T-helper 1 cell treated with Interleukin-12 subunit alpha and Interleukin-12 subunit beta and Interleukin-4 antibody, amounts not matched to agents 30 μg/mL and 1 μg/mL, for 36 hours (primary cell): ENCODE measurements at regions not wholly inside any gene's neighbourhood (a gene's known extent, or its start where the extent isn't known, plus 50 kb on each side); places are given as distances from the start of the nearest gene placed in this dataset.
"Not testable (repeated sequence)": the region's sequence is repeated elsewhere in the genome, so short reads cannot be mapped to it uniquely, and the experiment has no call there.

ENCODE experiments used
- H3K27ac Mint-ChIP-seq: one replicate; pipeline ENCODE4 v1.8.0; 2021; ENCODE audit warnings: mild to moderate bottlenecking, mixed read lengths
- H3K27me3 Mint-ChIP-seq: one replicate; pipeline ENCODE4 v1.8.0; 2021; ENCODE audit warnings: low read depth, mixed read lengths
- H3K36me3 Mint-ChIP-seq: one replicate; pipeline ENCODE4 v1.8.0; 2021; ENCODE audit warnings: low read depth, mixed read lengths
- H3K4me1 Mint-ChIP-seq: one replicate; pipeline ENCODE4 v1.8.0; 2021; ENCODE audit warnings: low read depth, mixed read lengths
- H3K4me3 Mint-ChIP-seq: one replicate; pipeline ENCODE4 v1.8.0; 2021; ENCODE audit warnings: mild to moderate bottlenecking, moderate library complexity, mixed read lengths
- H3K9me3 Mint-ChIP-seq: one replicate; pipeline ENCODE4 v1.8.0; 2021; ENCODE audit warnings: mixed read lengths

- Mint-ChIP-seq H3K9me3 (no peaks in the 10 kb centered on the region), H3K27me3 (no peaks in the 10 kb centered on the region), H3K4me1 (no peaks in the 10 kb centered on the region), H3K36me3 (no peaks in the 10 kb centered on the region), H3K4me3 (no peak overlapping the region), H3K27ac (no peak overlapping the region)
Observed at GRCh38 chr1:30660241-30660640, 63.1 kb downstream of the MATN1 start.

- Mint-ChIP-seq H3K4me3 (no peak overlapping the region), H3K4me1 (no peaks in the 10 kb centered on the region), H3K27ac (no peak overlapping the region), H3K27me3 (no peaks in the 10 kb centered on the region), H3K9me3 (no peaks in the 10 kb centered on the region), H3K36me3 (no peaks in the 10 kb centered on the region)
Observed at GRCh38 chr1:30659702-30660101, 63.7 kb downstream of the MATN1 start.

- not testable (repeated sequence) for H3K36me3 Mint-ChIP-seq, H3K27ac Mint-ChIP-seq, H3K4me3 Mint-ChIP-seq, H3K27me3 Mint-ChIP-seq, H3K4me1 Mint-ChIP-seq, H3K9me3 Mint-ChIP-seq
Observed at GRCh38 chr1:30658375-30658774, 65.0 kb downstream of the MATN1 start.

- Mint-ChIP-seq H3K9me3 (no peaks in the 10 kb centered on the region), H3K4me3 (no peak overlapping the region), H3K27me3 (no peaks in the 10 kb centered on the region), H3K36me3 (no peaks in the 10 kb centered on the region), H3K27ac (no peak overlapping the region), H3K4me1 (no peaks in the 10 kb centered on the region)
Observed at GRCh38 chr1:30658014-30658336, 65.4 kb downstream of the MATN1 start.

- H3K27ac Mint-ChIP-seq, result no peak overlapping the region
- no peak overlapping the region for H3K4me3 Mint-ChIP-seq
- H3K36me3 Mint-ChIP-seq, result no peaks in the 10 kb centered on the region
- H3K9me3 Mint-ChIP-seq, result no peaks in the 10 kb centered on the region
- H3K27me3 Mint-ChIP-seq, result no peaks in the 10 kb centered on the region
- no peaks in the 10 kb centered on the region for H3K4me1 Mint-ChIP-seq
Observed at GRCh38 chr1:30657131-30658013, 66.0 kb downstream of the MATN1 start.

DNA sequence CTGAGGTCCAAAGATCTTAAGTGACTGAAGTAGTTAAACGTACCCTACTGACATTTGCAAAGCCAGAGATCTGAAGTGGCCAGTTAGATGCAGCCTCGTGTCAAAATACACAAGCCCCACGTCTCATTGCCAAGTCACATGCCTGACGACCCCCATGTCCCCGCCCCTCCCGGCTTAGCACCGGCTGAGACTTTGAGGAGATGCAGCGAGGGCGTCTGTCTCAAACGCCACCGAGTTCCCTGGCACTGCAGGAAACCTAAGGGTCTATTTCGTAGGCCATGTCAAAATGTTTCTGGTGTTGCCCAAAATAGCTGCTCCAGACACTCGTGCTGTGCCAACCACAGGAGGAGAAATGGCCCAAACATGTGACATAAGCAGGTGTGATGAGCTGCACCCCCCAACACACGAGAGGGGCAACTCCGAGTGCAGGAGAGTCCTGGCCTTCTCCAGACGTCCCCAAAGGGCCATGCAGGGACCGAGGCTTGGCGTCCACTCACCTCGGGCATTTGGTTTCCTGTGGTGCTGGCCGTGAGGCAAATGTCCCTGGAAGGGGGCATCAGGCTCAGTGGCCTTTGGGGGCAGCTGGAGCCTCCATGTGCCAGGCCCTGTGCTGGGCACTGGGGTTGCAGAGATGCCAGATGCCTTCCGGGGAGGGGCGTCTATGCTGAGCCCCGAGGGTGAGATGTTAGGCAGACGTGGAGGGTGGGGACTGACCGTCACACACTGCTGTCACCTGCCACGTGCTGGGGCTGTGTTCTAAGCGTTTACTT, 67.0 kb downstream of the MATN1 start:
- H3K36me3 Mint-ChIP-seq, result no peaks in the 10 kb centered on the region
- no peaks in the 10 kb centered on the region for H3K27me3 Mint-ChIP-seq
- H3K27ac Mint-ChIP-seq, result no peak overlapping the region
- no peaks in the 10 kb centered on the region for H3K4me1 Mint-ChIP-seq
- no peaks in the 10 kb centered on the region for H3K9me3 Mint-ChIP-seq
- H3K4me3 Mint-ChIP-seq, result no peak overlapping the region

DNA sequence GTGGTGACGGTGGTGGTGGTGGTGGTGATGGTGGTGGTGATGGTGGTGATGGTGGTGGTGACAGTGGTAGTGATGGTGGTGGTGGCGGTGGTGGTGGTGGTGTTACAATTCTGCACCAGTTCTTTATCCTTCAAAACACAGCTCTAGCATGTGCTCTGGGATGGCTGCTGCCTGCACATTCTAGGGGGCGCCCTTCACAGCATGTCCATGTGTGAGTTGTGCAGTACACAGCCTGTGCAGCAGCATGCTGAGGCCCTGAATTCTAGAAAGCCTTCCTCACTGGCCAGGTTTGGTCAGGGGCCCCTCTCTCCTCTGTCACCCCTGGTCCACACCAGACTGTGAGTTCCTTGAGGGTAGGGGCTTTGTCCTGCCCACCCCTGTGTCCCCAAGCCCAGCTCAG, 67.7 kb downstream of the MATN1 start:
- peaks cover 2% of the 10 kb centered on the region for H3K4me1 Mint-ChIP-seq
- H3K9me3 Mint-ChIP-seq, result no peaks in the 10 kb centered on the region
- H3K4me3 Mint-ChIP-seq, result no peak overlapping the region
- no peaks in the 10 kb centered on the region for H3K36me3 Mint-ChIP-seq
- no peaks in the 10 kb centered on the region for H3K27me3 Mint-ChIP-seq
- no peak overlapping the region for H3K27ac Mint-ChIP-seq

- Mint-ChIP-seq H3K36me3 (no peaks in the 10 kb centered on the region), H3K4me1 (peaks cover 2% of the 10 kb centered on the region), H3K27me3 (no peaks in the 10 kb centered on the region), H3K4me3 (no peak overlapping the region), H3K27ac (no peak overlapping the region), H3K9me3 (no peaks in the 10 kb centered on the region)
Observed at GRCh38 chr1:30654188-30654587, 69.2 kb downstream of the MATN1 start.

DNA sequence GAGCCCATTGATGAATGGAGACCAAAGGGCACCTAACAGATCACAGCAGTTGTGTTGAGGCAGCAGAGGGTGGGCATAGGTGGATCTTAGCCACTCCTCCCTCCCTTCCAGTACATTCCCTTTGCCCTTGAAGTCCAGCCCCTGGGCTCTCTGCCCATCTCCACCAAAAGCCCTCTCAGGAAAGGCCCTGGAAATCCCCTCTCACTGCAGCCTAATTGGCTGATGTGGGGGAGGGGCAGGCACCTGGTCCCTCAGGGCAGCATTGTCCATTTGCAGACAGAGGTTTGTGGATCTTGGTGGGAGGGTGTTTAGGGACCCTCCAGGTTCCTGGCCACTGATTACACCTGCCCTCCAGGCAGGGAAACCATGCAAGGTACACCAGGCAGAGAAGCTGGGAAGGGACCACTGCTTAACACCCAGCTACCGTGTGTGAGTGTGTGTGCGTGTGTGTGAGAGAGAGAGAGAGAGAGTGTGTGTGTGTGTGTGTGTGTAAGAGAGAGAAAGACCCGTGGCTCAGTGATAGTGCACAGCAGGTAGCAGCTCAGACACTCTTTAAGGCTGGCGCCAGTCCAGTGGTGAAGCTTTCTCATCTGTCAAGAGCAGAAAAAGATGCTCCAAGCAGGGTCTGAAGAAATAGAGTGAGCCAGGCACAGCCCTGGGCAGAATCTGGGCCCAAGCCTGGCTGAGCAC, 71.1 kb downstream of the MATN1 start:
- Mint-ChIP-seq H3K4me3 (no peak overlapping the region), H3K9me3 (no peaks in the 10 kb centered on the region), H3K36me3 (no peaks in the 10 kb centered on the region), H3K4me1 (peaks cover 2% of the 10 kb centered on the region), H3K27ac (no peak overlapping the region), H3K27me3 (no peaks in the 10 kb centered on the region)

DNA sequence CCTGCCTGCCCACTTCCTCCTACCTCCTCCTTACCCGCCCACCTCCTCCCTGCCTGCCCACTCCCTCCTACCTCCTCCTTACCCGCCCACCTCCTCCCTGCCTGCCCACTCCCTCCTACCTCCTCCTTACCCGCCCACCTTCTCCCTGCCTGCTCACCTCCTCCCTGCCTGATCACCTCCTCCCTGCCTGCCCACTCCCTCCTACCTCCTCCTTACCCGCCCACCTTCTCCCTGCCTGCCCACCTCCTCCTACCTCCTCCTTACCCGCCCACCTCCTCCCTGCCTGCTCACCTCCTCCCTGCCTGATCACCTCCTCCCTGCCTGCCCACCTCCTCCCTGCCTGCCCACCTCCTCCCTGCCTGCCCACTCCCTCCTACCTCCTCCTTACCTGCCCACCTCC, 72.0 kb downstream of the MATN1 start:
- H3K27ac Mint-ChIP-seq, H3K4me3 Mint-ChIP-seq, H3K27me3 Mint-ChIP-seq, H3K36me3 Mint-ChIP-seq, H3K4me1 Mint-ChIP-seq, H3K9me3 Mint-ChIP-seq: not testable (repeated sequence)

DNA sequence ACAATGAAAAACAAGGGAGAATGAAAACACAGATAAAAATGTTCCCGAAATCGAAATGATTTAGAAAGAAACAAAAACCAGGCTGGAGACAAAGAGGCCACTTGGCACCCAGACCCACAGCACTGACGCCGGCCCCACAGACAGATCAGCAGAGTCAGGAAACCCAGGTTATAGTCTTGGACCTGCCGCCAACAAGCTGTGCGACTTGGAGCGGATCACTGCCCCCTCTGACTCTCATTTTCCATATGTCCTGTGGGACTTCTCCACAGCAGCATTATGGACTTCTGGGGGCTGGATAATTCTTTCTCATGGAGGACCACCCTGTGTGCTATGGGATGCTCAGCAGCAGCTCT, 72.4 kb downstream of the MATN1 start:
- H3K4me1 Mint-ChIP-seq, result peaks cover 2% of the 10 kb centered on the region
- no peak overlapping the region for H3K4me3 Mint-ChIP-seq
- peak overlapping the region; percentile 1 for H3K27ac Mint-ChIP-seq
- H3K36me3 Mint-ChIP-seq, result no peaks in the 10 kb centered on the region
- H3K9me3 Mint-ChIP-seq, result no peaks in the 10 kb centered on the region
- H3K27me3 Mint-ChIP-seq, result no peaks in the 10 kb centered on the region

DNA sequence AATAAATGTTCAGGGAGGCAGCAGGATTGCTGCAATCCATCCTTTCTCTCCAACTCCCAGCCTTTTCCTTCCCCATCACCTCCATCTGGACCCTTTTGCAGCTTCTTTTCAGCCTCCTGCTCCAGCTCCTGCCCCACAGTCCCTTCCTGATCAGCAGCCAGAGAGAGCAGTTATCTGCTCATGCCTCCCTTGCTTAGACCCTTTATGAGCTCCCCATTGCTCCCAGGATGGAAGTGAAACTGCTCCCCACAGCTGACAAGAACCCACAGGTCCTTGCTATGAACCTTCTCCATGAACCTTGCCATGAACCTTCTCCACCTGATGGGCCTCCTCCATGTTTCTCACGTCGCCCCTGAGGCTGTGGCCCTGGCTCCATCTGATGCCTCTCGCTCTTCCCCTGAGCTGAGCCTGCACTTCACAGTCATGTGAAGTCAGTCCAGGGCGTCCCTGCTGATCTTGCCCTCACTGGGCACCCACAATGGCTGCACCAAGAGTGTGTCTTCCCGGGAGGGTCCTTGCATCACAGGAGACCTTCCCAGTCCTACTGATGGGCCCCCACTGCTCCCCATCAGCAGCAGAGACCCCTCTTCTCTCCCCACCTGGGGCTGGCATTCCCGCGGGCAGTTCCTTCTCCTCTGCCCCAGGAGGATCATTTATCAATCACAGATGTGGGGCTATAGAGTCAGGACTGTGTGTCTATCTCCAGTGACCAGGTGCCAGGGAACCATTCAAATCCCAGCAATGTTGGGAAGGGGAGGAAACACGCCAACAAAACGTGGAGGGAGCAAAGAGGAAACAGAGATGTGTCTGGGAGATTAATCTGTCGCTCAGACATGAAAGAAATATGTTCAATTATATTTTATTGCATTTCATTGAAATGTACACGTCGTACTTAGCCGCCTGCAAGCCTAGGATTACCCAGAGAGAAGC, 73.1 kb downstream of the MATN1 start:
- Mint-ChIP-seq H3K9me3 (no peaks in the 10 kb centered on the region), H3K27ac (peak overlapping the region; percentile 1), H3K36me3 (no peaks in the 10 kb centered on the region), H3K27me3 (peaks cover 2% of the 10 kb centered on the region), H3K4me3 (no peak overlapping the region), H3K4me1 (peaks cover 2% of the 10 kb centered on the region)

GRCh38 chr1:30649321-30649991, 73.9 kb downstream of the MATN1 start:
- H3K27ac Mint-ChIP-seq, result no peak overlapping the region
- H3K36me3 Mint-ChIP-seq, result no peaks in the 10 kb centered on the region
- H3K4me3 Mint-ChIP-seq, result no peak overlapping the region
- H3K9me3 Mint-ChIP-seq, result no peaks in the 10 kb centered on the region
- H3K4me1 Mint-ChIP-seq, result peaks cover 2% of the 10 kb centered on the region
- H3K27me3 Mint-ChIP-seq, result peaks cover 4% of the 10 kb centered on the region
